ENCODE measurements at regions not wholly inside any gene's neighbourhood (a gene's known extent, or its start where the extent isn't known, plus 50 kb on each side); places are given as distances from the start of the nearest gene placed in this dataset.
A peak's percentile ranks its signal among the peaks of the same experiment; 100 is the strongest.
"Not testable (repeated sequence)": the region's sequence is repeated elsewhere in the genome, so short reads cannot be mapped to it uniquely, and the experiment has no call there.

DNA sequence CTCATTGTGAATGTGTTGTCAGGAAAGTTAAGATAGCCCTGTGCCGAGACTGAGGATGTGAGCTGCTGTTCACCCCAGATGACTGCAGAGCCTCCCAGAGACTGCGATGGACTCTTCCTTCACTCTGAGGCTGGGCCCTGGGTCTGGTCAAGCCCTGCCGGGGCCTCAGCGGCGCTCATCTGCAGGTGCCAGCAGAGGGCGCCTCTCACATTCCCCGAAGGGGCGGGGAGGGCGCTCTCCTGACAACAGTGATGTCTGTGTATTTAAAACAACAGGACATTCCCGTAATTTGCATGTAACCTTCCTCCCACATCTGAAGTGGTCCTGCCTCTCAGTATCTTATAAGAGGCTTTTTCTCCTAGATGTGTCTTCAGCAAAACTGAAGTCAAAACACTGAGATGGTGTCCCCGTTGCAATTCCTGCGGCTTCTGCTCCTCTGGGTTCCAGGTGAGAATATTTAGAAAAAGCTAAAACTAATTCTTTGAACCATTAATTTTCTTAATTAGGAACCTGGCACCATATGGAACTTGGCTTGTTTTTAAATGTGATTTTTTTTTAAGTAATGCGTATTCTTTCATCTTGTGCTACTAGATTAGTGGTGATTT, 1377.9 kb downstream of the RPIA start:
- H3K4me1 Mint-ChIP-seq (ENCODE audit: low read depth, unreplicated experiment), result no peaks in the 10 kb centered on the region
- no peak overlapping the region for H3K4me3 Mint-ChIP-seq (ENCODE audit: unreplicated experiment)
- no peaks in the 10 kb centered on the region for H3K9me3 Mint-ChIP-seq (ENCODE audit: unreplicated experiment)
- peaks cover 4% of the 10 kb centered on the region for H3K27me3 Mint-ChIP-seq (ENCODE audit: unreplicated experiment)
- no peak overlapping the region for H3K27ac Mint-ChIP-seq (ENCODE audit: unreplicated experiment)
- peak; percentile 86 for DNase-seq
- TF ChIP-seq CTCF (IDR thresholded peaks at IDR 0.05; ENCODE audit: partially characterized antibody, unreplicated experiment), result peak; percentile 74
- no peaks in the 10 kb centered on the region for H3K36me3 Mint-ChIP-seq (ENCODE audit: unreplicated experiment)

GRCh38 chr2:90076311-90076710, 1384.8 kb downstream of the RPIA start:
- no peak for TF ChIP-seq CTCF (IDR thresholded peaks at IDR 0.05; ENCODE audit: partially characterized antibody, unreplicated experiment)
- Mint-ChIP-seq H3K4me1 (ENCODE audit: low read depth, unreplicated experiment) (no peaks in the 10 kb centered on the region), H3K9me3 (ENCODE audit: unreplicated experiment) (peaks cover 2% of the 10 kb centered on the region), H3K4me3 (ENCODE audit: unreplicated experiment) (no peak overlapping the region), H3K27ac (ENCODE audit: unreplicated experiment) (no peak overlapping the region), H3K27me3 (ENCODE audit: unreplicated experiment) (no peaks in the 10 kb centered on the region), H3K36me3 (ENCODE audit: unreplicated experiment) (no peaks in the 10 kb centered on the region)
- DNase-seq, result no peak

DNA sequence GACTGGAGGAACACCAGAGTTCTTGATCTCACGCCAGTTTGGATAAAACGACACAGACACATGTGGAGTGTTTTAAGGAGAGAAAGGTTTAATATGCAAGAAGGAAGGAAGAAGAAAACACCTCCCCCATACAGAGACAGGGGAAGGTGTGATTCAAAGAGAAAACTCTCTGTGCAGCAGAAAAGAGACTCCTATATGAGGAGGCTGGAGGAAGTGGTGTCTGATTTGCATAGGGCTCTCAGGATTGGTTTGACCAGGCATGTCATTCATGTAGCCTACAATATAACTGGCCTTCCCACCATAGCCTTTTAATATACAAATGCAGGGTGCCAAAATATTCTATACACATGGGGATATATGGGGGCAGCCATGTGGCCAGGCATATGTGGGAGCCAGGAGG, 1386.5 kb downstream of the RPIA start:
- no peak for TF ChIP-seq CTCF (IDR thresholded peaks at IDR 0.05; ENCODE audit: partially characterized antibody, unreplicated experiment)
- Mint-ChIP-seq H3K4me1 (ENCODE audit: low read depth, unreplicated experiment) (peaks cover 2% of the 10 kb centered on the region), H3K4me3 (ENCODE audit: unreplicated experiment) (no peak overlapping the region), H3K9me3 (ENCODE audit: unreplicated experiment) (peaks cover 2% of the 10 kb centered on the region), H3K27me3 (ENCODE audit: unreplicated experiment) (no peaks in the 10 kb centered on the region), H3K36me3 (ENCODE audit: unreplicated experiment) (no peaks in the 10 kb centered on the region), H3K27ac (ENCODE audit: unreplicated experiment) (no peak overlapping the region)
- DNase-seq, result no peak

- peaks cover 2% of the 10 kb centered on the region for H3K9me3 Mint-ChIP-seq (ENCODE audit: unreplicated experiment)
- H3K4me3 Mint-ChIP-seq (ENCODE audit: unreplicated experiment), result no peak overlapping the region
- no peaks in the 10 kb centered on the region for H3K27me3 Mint-ChIP-seq (ENCODE audit: unreplicated experiment)
- peaks cover 5% of the 10 kb centered on the region for H3K4me1 Mint-ChIP-seq (ENCODE audit: low read depth, unreplicated experiment)
- H3K27ac Mint-ChIP-seq (ENCODE audit: unreplicated experiment), result no peak overlapping the region
- no peak for TF ChIP-seq CTCF (IDR thresholded peaks at IDR 0.05; ENCODE audit: partially characterized antibody, unreplicated experiment)
- no peaks in the 10 kb centered on the region for H3K36me3 Mint-ChIP-seq (ENCODE audit: unreplicated experiment)
- no peak for DNase-seq
Measured at GRCh38 chr2:90079374-90079773, 1387.9 kb downstream of the RPIA start.

- H3K27ac Mint-ChIP-seq (ENCODE audit: unreplicated experiment); H3K9me3 Mint-ChIP-seq (ENCODE audit: unreplicated experiment); H3K27me3 Mint-ChIP-seq (ENCODE audit: unreplicated experiment); H3K4me1 Mint-ChIP-seq (ENCODE audit: low read depth, unreplicated experiment); H3K4me3 Mint-ChIP-seq (ENCODE audit: unreplicated experiment); H3K36me3 Mint-ChIP-seq (ENCODE audit: unreplicated experiment): not testable (repeated sequence)
- DNase-seq, result peak; percentile 45
- TF ChIP-seq CTCF (IDR thresholded peaks at IDR 0.05; ENCODE audit: partially characterized antibody, unreplicated experiment), result peak; percentile 29
Measured at GRCh38 chr2:90087792-90088191, 1396.3 kb downstream of the RPIA start.

GRCh38 chr2:90093571-90094270, 1402.2 kb downstream of the RPIA start:
- H3K9me3 Mint-ChIP-seq (ENCODE audit: unreplicated experiment); H3K27me3 Mint-ChIP-seq (ENCODE audit: unreplicated experiment); H3K4me1 Mint-ChIP-seq (ENCODE audit: low read depth, unreplicated experiment); H3K36me3 Mint-ChIP-seq (ENCODE audit: unreplicated experiment); H3K27ac Mint-ChIP-seq (ENCODE audit: unreplicated experiment); H3K4me3 Mint-ChIP-seq (ENCODE audit: unreplicated experiment); DNase-seq: not testable (repeated sequence)

GRCh38 chr2:90097617-90098016, 1406.1 kb downstream of the RPIA start:
- not testable (repeated sequence) for H3K4me3 Mint-ChIP-seq (ENCODE audit: unreplicated experiment); DNase-seq; H3K4me1 Mint-ChIP-seq (ENCODE audit: low read depth, unreplicated experiment); H3K36me3 Mint-ChIP-seq (ENCODE audit: unreplicated experiment); H3K27me3 Mint-ChIP-seq (ENCODE audit: unreplicated experiment); H3K9me3 Mint-ChIP-seq (ENCODE audit: unreplicated experiment); H3K27ac Mint-ChIP-seq (ENCODE audit: unreplicated experiment)
